NCI-H345 treated with DMSO at 0.1 percent for 48 hours (cell line): ENCODE measurements at regions not wholly inside any gene's neighbourhood (a gene's known extent, or its start where the extent isn't known, plus 50 kb on each side); places are given as distances from the start of the nearest gene placed in this dataset.
"Not testable (repeated sequence)": the region's sequence is repeated elsewhere in the genome, so short reads cannot be mapped to it uniquely, and the experiment has no call there.

Experiments used
- DNase-seq: peaks from one replicate; lab custom pipeline; 2025; ENCODE audit not compliant: unreplicated experiment; lab: John Stamatoyannopoulos, UW

GRCh38 chr5:34096033-34096432 lies 53.0 kb upstream of the C1QTNF3 start:
- DNase-seq = not testable (repeated sequence)

DNA sequence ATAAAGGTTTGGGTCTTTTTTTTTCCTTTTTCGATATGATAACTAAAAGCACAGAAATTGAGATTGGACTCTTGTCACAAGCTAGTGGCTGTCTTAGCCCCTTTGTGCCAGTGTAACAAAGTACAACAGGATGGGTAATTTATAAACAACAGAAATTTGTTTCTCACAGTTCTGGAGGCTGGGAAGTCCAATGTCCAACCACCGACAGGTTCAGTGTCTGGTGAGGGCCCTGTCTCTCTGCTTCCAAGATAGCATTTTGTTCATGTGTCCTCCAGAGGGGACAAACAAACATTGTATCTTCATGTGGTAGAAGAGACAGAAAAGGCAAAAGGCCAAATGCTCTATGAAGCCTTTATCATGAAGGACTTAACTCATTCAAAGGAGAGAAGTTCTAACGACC lies 56.9 kb upstream of the C1QTNF3 start:
- DNase-seq = not testable (repeated sequence)

GRCh38 chr5:34101567-34101966 lies 58.6 kb upstream of the C1QTNF3 start:
- DNase-seq = not testable (repeated sequence)

- DNase-seq = not testable (repeated sequence)
Observed at GRCh38 chr5:34108897-34109296, 65.9 kb upstream of the C1QTNF3 start.

- DNase-seq = not testable (repeated sequence)
Observed at GRCh38 chr5:34124280-34124679, 81.3 kb upstream of the C1QTNF3 start.

GRCh38 chr5:34125354-34125753 lies 82.3 kb upstream of the C1QTNF3 start:
- not testable (repeated sequence) for DNase-seq

GRCh38 chr5:34126741-34127140 lies 83.7 kb upstream of the C1QTNF3 start:
- not testable (repeated sequence) for DNase-seq

DNA sequence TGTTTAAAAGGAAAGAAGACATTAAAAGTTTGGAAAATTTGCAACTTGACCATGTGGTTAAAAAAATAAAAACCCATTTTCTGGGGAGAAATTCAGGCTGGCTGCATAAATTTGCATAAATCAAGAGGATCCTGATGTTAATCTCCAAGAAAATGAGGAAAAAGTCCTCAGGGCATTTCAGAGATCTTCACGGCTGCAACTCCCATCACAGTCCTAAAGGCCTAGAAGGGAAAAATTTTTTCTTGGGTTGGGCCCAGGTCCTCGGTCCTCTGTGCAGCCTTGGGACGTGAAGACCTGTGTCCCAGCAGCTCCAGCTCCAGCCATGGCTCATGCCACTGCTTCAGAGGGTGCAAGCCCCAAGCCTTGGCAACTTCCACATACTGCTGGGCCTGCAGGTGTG lies 84.8 kb upstream of the C1QTNF3 start:
- DNase-seq = not testable (repeated sequence)

GRCh38 chr5:34128890-34129289 lies 85.9 kb upstream of the C1QTNF3 start:
- DNase-seq = not testable (repeated sequence)

DNA sequence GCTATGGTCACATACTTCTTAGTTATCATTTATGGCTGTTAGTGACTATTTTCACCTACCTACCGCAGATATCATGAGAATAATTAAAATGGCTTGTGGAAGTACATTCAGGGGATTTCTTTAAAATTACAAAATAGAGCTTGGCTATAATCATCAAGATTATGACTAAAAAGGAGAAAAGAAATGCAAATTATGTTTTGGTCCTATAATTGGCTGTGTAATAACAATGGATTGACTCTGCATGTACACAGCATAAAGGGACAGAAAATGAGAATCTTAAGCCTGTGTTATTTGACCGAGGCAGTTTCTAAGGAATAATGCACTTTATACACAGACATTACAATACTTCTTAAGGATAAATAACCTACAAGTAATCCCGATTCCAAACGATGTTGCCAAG lies 112.0 kb upstream of the C1QTNF3 start:
- DNase-seq = not testable (repeated sequence)

GRCh38 chr5:34156703-34157414 lies 113.8 kb upstream of the C1QTNF3 start:
- not testable (repeated sequence) for DNase-seq

DNA sequence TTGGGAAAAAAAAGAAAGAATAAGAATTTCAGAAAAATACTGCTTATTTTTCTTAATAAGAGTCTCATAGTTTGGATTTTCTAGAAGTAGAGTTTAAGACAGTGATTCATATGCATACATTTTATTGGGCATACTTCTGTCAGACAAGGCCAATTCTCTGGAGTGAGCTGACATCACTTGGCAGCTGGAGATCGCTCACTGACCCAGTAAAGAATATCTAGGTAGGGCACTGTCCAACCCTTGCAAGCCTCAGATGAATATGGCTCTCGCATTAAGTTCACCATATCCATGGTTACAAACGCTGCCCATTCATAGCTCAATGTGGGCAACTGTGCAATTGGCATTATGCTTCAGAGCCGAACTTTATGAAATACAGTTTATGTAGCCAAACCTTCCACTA lies 117.9 kb upstream of the C1QTNF3 start:
- DNase-seq = not testable (repeated sequence)

DNA sequence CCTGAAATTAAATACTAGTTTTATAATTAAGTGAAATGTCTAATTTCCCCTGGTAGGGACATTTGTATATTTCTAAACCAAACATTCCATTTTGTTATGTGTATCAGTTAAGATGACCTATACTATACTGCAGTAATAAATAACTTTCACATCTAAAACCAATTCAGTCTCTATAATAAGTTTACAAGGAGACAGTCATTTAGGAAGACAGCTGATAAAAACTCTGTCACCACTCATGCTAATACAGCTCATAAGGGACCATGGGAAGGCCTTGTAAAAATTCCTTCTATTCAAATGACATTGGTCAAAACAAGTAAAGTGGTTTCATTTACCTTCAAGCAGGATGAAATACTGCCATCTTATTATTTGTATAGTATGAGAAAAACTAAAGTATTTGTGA lies 128.4 kb upstream of the C1QTNF3 start:
- DNase-seq = not testable (repeated sequence)

GRCh38 chr5:34179453-34180190 lies 136.6 kb upstream of the C1QTNF3 start:
- not testable (repeated sequence) for DNase-seq

- DNase-seq = not testable (repeated sequence)
Observed at GRCh38 chr5:34180225-34180624, 137.2 kb upstream of the C1QTNF3 start.

- DNase-seq = not testable (repeated sequence)
Observed at GRCh38 chr5:34180940-34181614, 138.1 kb upstream of the C1QTNF3 start.

GRCh38 chr5:34185005-34185404 lies 142.0 kb upstream of the C1QTNF3 start:
- not testable (repeated sequence) for DNase-seq

DNA sequence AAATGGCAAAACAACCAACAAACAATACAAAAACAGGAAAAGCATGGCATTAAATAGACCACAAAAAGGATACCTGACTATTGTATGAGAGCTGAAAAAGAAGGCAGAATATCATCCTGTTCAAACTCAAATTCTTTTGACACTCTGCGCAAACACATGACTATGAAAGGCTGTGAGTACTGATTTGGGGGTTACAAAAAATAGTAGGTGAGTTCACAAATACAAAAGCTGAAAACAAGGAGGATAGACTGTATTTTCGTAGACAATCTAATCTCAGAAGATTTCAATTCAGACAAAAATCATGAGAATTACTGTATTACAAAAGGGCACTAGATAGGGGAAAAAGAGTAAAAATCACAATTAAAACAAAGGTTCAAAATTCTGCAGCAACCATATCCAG lies 142.6 kb upstream of the C1QTNF3 start:
- not testable (repeated sequence) for DNase-seq

DNA sequence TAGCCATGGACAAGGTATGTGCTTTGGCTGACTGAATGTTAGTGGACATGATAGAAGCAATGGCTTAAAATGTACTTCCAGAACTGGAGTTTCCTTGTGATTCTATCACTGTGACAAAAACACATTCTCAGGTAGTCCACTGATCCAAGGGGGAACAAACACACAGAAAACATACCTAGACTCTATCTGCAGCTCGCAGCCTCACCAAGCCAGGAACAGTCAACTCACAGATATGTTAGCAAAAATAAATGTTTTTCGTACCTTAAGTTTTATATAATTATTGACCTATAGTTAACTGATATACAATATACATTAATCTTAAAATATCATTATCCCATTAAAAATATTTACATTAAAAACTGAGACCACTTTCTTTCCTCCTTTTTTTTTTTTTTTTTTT lies 143.1 kb upstream of the C1QTNF3 start:
- DNase-seq = not testable (repeated sequence)

DNA sequence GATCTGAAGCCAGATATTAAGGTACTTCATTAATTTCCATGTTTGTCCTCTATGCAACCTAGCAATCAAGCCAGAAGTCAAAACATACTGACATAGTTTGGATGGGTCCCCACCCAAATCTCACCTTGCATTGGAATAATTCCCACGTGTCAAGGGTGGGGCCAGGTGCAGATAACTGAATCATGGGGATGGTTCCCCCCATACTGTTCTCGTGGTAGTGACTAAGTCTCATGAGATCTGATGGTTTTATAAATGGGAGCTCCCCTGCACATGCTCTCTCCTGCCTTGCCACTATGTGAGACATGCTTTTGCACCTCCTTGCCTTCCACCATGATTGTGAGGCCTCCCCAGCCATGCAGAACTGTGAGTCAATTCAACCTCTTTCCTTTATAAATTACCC lies 143.9 kb upstream of the C1QTNF3 start:
- DNase-seq = not testable (repeated sequence)

DNA sequence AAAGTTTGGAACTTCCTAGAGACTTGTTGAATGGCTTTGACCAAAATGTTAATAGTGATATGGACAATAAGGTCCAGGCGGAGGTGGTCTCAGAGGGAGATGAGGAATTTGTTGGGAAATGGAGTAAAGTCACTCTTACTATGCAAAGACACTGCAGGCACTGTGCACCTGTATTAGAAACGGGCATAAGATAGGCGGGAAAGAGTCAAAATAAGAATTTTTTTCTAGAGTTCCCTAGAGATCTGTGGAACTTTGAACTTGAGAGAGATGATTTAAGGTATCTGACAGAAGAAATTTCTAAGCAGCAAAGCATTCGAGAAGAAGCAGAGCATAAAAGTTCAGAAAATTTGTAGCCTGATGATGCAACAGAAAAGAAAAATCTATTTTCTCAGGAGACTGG lies 144.4 kb upstream of the C1QTNF3 start:
- not testable (repeated sequence) for DNase-seq
